ENCODE measurements at regions not wholly inside any gene's neighbourhood (a gene's known extent, or its start where the extent isn't known, plus 50 kb on each side); places are given as distances from the start of the nearest gene placed in this dataset.
A peak's percentile ranks its signal among the peaks of the same experiment; 100 is the strongest.

GRCh38 chr3:101941318-101942040 lies 92.2 kb downstream of the NFKBIZ start:
- no peaks in the 10 kb centered on the region for H3K9me3 Mint-ChIP-seq

DNA sequence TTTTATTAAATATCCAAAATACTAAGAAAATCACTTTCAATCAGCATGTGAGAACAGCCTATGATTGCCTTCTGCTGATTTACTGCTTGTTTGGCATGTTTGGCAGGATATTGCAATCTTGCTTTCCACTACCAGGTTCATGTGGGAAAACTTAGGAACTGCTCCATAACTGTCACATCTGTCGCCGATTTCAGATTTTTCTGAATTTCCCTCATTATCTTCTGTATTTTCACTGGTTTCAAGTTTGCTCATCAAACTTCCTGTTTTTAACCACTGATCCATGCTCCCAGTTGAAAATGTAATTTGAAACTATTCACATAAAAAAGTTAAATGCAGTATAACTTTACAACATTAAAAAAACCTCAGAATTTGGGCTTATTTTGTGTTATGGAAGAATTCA lies 93.0 kb downstream of the NFKBIZ start:
- Mint-ChIP-seq H3K9me3 (no peaks in the 10 kb centered on the region), H3K27ac (peak overlapping the region in 1 of 2 donors; percentile 78), H3K4me3 (peak overlapping the region; percentile 51 to 71), H3K4me1 (peaks cover 40% of the 10 kb centered on the region), H3K27me3 (no peaks in the 10 kb centered on the region)
- DNase-seq = no peak
- ATAC-seq = no peak

More at GRCh38 chr3:101941318-101942040, 92.2 kb downstream of the NFKBIZ start:
- DNase-seq (no peak), ATAC-seq (peak; percentile 62)
- no peak overlapping the region for H3K4me3 Mint-ChIP-seq
- H3K27ac Mint-ChIP-seq = peak overlapping the region in 1 of 2 donors; percentile 43
- H3K27me3 Mint-ChIP-seq = no peaks in the 10 kb centered on the region
- peaks cover 49% of the 10 kb centered on the region for H3K4me1 Mint-ChIP-seq

DNA sequence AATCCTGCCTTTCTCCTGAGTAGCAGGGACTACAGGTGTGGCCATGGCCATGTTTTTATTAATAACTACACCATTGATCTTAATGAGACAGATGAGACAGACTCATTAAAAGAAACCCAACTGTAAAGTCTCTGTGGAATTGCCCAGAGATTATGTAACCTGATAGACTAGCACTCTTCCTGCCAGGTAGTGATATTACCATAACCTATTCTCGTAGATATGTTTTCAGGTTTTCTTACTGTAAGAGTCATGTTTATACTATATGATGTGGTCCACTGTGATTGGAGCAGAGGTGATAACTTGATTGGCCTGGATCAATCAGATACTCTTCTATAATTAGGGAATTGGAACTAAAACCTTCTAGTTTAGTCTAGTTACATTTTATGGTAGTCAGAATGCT lies 93.7 kb downstream of the NFKBIZ start:
- peaks cover 38% of the 10 kb centered on the region for H3K4me1 Mint-ChIP-seq
- no peak overlapping the region for H3K27ac Mint-ChIP-seq
- peak; percentile 79 for ATAC-seq
- peak overlapping the region in 1 of 2 donors; percentile 18 for H3K4me3 Mint-ChIP-seq
- no peaks in the 10 kb centered on the region for H3K9me3 Mint-ChIP-seq
- no peaks in the 10 kb centered on the region for H3K27me3 Mint-ChIP-seq
- DNase-seq = no peak

DNA sequence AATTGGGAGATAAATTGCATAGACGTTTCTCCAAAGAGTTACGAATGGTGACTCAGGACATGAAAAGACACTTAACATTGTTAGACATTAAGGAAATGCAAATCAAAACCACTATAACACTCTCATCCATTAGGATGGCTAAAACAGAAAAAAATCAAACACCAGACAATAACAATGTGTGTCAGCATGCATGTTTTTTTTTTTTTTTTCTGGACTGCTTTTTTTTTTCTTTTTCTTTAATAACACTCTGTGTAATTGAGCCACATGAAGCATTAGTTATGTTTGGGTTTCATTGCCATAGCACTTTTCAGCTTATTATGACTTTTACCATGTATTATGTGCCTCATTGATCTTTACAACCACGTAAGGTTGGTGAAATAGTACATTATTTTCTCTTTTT lies 95.0 kb downstream of the NFKBIZ start:
- ATAC-seq = no peak
- Mint-ChIP-seq H3K4me1 (peaks cover 41% of the 10 kb centered on the region), H3K9me3 (peaks cover 5% of the 10 kb centered on the region in 2 donors)

GRCh38 chr3:101945980-101946379 lies 96.7 kb downstream of the NFKBIZ start:
- Mint-ChIP-seq H3K9me3 (peaks cover 6% of the 10 kb centered on the region in 2 donors), H3K4me1 (peaks cover 54% of the 10 kb centered on the region), H3K4me3 (peak overlapping the region in 1 of 2 donors; percentile 14), H3K27me3 (no peaks in the 10 kb centered on the region), H3K27ac (peak overlapping the region; percentile 6 to 50)
- ATAC-seq = no peak
- no peak for DNase-seq

More for the DNA sequence above, 95.0 kb downstream of the NFKBIZ start:
- Mint-ChIP-seq H3K27ac (no peak overlapping the region), H3K4me3 (no peak overlapping the region), H3K27me3 (no peaks in the 10 kb centered on the region)
- no peak for DNase-seq

- peaks cover 51% of the 10 kb centered on the region for H3K4me1 Mint-ChIP-seq
- H3K4me3 Mint-ChIP-seq = no peak overlapping the region
- no peak for ATAC-seq
- DNase-seq = no peak
- peak overlapping the region in 1 of 2 donors; percentile 81 for H3K27ac Mint-ChIP-seq
- H3K9me3 Mint-ChIP-seq = peaks cover 6% of the 10 kb centered on the region in 2 donors
- H3K27me3 Mint-ChIP-seq = no peaks in the 10 kb centered on the region
Measured at GRCh38 chr3:101946906-101947305, 97.6 kb downstream of the NFKBIZ start.

- ATAC-seq (peak; percentile 97), DNase-seq (peak in 1 of 2 donors; percentile 43)
- no peak overlapping the region for H3K4me3 Mint-ChIP-seq
- H3K27ac Mint-ChIP-seq = peak overlapping the region in 1 of 2 donors; percentile 15
- no peaks in the 10 kb centered on the region for H3K27me3 Mint-ChIP-seq
- H3K9me3 Mint-ChIP-seq = peaks cover 6% of the 10 kb centered on the region in 2 donors
- H3K4me1 Mint-ChIP-seq = peaks cover 26% of the 10 kb centered on the region
Measured at GRCh38 chr3:101950510-101950909, 101.2 kb downstream of the NFKBIZ start.

DNA sequence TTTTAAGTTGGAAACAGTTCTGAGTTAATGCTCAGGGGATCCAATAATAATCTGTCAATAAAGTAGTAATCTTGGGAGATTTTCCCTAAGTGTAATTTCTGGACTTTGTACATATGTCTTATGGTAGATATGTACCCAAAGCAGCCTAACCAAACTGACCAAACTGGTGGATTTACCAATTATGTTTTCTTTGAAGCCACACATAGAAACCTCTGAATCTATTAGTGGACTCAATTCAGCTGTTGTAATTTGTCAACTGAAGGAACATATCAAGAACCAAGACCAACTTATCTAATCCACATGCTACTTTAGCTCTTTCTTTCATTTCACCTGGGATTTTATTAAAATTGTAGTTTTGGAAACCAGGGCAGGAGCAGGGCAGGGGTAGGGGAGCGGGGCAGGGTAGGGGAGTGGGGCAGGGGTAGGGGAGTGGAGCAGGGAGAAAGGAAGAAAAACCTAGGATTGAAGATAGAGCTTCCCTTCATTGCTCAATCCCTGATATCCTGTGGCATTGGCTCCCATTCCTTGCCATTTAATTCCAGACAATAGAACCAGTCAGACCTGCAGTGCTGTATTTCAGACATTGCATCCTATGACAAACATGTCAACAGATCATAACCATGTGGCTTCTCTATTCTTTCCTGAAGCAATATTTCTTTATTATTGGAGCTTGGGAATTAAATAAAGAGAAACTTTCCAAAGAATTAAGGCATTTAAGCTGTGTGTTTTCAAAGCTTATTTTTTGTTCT lies 101.8 kb downstream of the NFKBIZ start:
- DNase-seq = no peak
- no peak overlapping the region for H3K4me3 Mint-ChIP-seq
- peak; percentile 39 for ATAC-seq
- no peak overlapping the region for H3K27ac Mint-ChIP-seq
- peaks cover 6% of the 10 kb centered on the region in 2 donors for H3K9me3 Mint-ChIP-seq
- H3K27me3 Mint-ChIP-seq = no peaks in the 10 kb centered on the region
- H3K4me1 Mint-ChIP-seq = peaks cover 20% of the 10 kb centered on the region

DNA sequence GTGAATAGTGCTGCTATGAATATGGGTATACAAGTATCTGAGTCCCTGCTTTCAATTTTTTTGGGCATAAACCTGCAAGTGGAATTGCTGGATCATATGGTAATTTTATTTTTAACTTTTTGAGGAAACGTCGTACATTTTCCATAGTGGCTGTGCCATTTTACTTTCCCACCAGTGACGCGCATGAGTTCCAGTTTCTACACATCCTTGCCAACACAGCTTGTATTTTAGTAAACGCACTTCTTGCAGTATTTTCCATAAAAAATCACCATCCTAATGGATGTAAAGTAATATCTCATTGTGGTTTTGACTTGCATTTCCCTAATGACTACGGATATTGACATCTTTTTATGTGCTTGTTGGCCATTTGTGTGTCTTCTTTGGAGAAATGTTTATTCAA lies 105.0 kb downstream of the NFKBIZ start:
- ATAC-seq = no peak
- H3K27ac Mint-ChIP-seq = no peak overlapping the region

DNA sequence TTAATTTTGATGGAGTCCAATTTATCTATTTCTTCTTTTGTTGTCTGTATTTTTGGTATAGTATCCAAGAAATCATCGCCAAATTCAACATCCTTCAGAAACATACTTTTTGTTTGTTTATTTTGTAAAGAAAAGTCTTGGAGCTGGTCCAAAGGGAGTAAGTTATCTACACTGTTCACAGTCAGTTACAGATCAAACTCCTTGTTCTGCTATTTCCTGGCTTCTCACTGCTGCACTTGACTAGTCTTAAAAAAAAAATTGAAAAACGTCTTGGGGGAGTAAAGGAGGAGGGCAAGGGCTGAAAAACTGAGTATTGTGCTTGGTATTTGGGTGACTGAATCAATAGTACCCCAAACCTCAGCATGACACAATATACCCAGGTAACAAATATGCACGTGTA lies 105.6 kb downstream of the NFKBIZ start:
- Mint-ChIP-seq H3K4me1 (peaks cover 9% of the 10 kb centered on the region), H3K4me3 (no peak overlapping the region), H3K9me3 (no peaks in the 10 kb centered on the region), H3K27me3 (no peaks in the 10 kb centered on the region), H3K27ac (no peak overlapping the region)
- DNase-seq = no peak
- ATAC-seq = no peak

More for the DNA sequence above, 105.0 kb downstream of the NFKBIZ start:
- H3K9me3 Mint-ChIP-seq = peaks cover under 1% of the 10 kb centered on the region in 2 donors
- H3K4me1 Mint-ChIP-seq = peaks cover 13% of the 10 kb centered on the region
- no peak for DNase-seq
- H3K4me3 Mint-ChIP-seq = no peak overlapping the region
- H3K27me3 Mint-ChIP-seq = no peaks in the 10 kb centered on the region

DNA sequence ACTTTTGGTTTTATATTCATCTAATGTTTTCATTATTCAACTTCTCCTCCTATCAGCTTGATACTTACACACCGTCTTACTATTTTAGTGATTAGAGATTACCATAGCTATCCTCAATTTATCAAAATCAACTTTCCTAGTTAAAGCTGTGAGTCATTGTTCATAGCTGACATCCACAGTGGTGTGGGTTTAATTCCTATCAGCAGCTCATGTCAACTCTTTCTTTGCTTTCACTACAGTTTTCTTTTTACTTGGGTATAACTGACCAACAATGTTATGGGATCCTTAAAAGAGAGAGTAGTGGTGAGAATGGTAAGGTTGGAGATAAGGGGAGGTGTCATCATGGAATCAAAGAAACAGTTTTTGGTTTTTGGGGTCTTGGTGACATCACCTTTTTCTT lies 112.7 kb downstream of the NFKBIZ start:
- peaks cover 35% of the 10 kb centered on the region for H3K4me1 Mint-ChIP-seq
- ATAC-seq (peak; percentile 44), DNase-seq (no peak)
- no peaks in the 10 kb centered on the region for H3K27me3 Mint-ChIP-seq
- peak overlapping the region in 1 of 2 donors; percentile 27 for H3K27ac Mint-ChIP-seq
- no peaks in the 10 kb centered on the region for H3K9me3 Mint-ChIP-seq
- no peak overlapping the region for H3K4me3 Mint-ChIP-seq

- DNase-seq (peak; percentile 22 to 65), ATAC-seq (peak; percentile 90)
- H3K27ac Mint-ChIP-seq = peak overlapping the region; percentile 83 to 91
- peaks cover 35% of the 10 kb centered on the region for H3K4me1 Mint-ChIP-seq
- peak overlapping the region; percentile 30 to 33 for H3K4me3 Mint-ChIP-seq
- no peaks in the 10 kb centered on the region for H3K27me3 Mint-ChIP-seq
- peaks cover 0 to 7% of the 10 kb centered on the region in 2 donors for H3K9me3 Mint-ChIP-seq
Measured at GRCh38 chr3:101963902-101964362, 114.6 kb downstream of the NFKBIZ start.

DNA sequence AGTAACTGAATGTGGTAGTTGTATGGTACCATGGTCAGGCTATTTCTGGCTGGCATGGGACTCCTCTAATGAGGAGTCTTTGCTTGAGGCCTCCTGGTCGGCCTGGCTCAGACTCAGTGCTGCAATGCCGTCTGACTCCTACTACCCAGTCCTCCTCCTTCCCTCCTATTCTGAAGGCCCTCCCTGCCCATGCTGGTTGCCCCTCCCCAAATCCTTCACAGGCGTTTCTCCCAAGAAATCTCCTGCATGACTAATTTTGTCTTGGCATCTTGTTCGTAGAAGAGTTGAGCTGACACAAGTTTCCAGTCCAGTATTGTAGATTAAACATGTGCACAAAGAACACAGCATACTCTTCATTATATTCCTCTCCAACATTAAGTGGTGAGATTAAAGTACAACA lies 115.5 kb downstream of the NFKBIZ start:
- H3K4me3 Mint-ChIP-seq = no peak overlapping the region
- H3K27ac Mint-ChIP-seq = peak overlapping the region in 1 of 2 donors; percentile 24
- DNase-seq (no peak), ATAC-seq (no peak)
- H3K27me3 Mint-ChIP-seq = no peaks in the 10 kb centered on the region
- peaks cover 2 to 13% of the 10 kb centered on the region in 2 donors for H3K9me3 Mint-ChIP-seq
- peaks cover 35% of the 10 kb centered on the region for H3K4me1 Mint-ChIP-seq

GRCh38 chr3:101966226-101966625 lies 116.9 kb downstream of the NFKBIZ start:
- DNase-seq = no peak

DNA sequence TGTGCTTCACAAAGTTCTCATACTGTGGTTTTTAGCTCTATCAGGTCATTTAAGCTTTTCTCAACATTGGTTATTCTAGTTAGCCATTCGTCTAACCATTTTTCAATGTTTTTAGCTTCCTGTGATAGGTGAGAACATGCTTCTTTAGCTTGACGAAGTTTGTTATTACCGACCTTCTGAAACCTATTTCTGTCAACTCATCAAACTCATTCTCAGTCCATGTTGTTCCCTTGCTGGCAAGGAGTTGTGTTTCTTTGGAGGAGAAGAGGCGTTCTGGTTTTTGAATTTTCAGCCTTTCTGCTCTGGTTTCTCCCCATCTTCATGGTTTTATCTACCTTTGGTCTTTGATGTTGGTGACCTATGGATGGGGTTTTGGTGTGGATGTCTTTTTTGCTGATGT lies 120.9 kb downstream of the NFKBIZ start:
- H3K9me3 Mint-ChIP-seq = peaks cover 12 to 23% of the 10 kb centered on the region in 2 donors
- peaks cover 12% of the 10 kb centered on the region for H3K4me1 Mint-ChIP-seq
- no peaks in the 10 kb centered on the region for H3K27me3 Mint-ChIP-seq
- no peak overlapping the region for H3K4me3 Mint-ChIP-seq
- ATAC-seq = no peak
- DNase-seq = no peak
- H3K27ac Mint-ChIP-seq = no peak overlapping the region

More at GRCh38 chr3:101966226-101966625, 116.9 kb downstream of the NFKBIZ start:
- no peak overlapping the region for H3K27ac Mint-ChIP-seq
- H3K9me3 Mint-ChIP-seq = peaks cover 7 to 19% of the 10 kb centered on the region in 2 donors
- no peak overlapping the region for H3K4me3 Mint-ChIP-seq
- no peaks in the 10 kb centered on the region for H3K27me3 Mint-ChIP-seq
- H3K4me1 Mint-ChIP-seq = peaks cover 35% of the 10 kb centered on the region
- no peak for ATAC-seq

GRCh38 chr3:101970905-101971304 lies 121.6 kb downstream of the NFKBIZ start:
- Mint-ChIP-seq H3K27ac (no peak overlapping the region), H3K27me3 (no peaks in the 10 kb centered on the region), H3K9me3 (peaks cover 12 to 23% of the 10 kb centered on the region in 2 donors), H3K4me1 (peaks cover 14% of the 10 kb centered on the region), H3K4me3 (no peak overlapping the region)
- DNase-seq = no peak
- no peak for ATAC-seq
